ENCODE measurements at regions not wholly inside any gene's neighbourhood (a gene's known extent, or its start where the extent isn't known, plus 50 kb on each side); places are given as distances from the start of the nearest gene placed in this dataset.

DNA sequence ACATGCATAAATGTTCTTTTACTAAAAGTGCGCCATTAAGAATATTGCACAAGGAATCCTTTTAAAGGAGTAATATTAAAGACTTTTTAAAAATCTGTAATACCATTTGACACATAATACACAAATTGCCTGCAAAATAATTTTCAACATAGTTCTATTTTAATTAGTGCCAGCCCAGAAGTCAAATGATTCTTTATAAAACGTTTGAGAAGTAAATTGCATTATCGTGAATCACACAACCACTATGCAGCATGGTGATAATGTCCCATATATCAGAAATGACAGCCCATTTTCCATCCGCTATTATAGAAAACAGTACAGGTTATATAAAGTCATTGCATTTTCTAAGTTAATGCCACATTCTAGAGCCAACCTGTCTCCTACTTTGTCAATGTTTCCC is 324.0 kb downstream of the IPMK start:
- TF ChIP-seq, protein P1, sequence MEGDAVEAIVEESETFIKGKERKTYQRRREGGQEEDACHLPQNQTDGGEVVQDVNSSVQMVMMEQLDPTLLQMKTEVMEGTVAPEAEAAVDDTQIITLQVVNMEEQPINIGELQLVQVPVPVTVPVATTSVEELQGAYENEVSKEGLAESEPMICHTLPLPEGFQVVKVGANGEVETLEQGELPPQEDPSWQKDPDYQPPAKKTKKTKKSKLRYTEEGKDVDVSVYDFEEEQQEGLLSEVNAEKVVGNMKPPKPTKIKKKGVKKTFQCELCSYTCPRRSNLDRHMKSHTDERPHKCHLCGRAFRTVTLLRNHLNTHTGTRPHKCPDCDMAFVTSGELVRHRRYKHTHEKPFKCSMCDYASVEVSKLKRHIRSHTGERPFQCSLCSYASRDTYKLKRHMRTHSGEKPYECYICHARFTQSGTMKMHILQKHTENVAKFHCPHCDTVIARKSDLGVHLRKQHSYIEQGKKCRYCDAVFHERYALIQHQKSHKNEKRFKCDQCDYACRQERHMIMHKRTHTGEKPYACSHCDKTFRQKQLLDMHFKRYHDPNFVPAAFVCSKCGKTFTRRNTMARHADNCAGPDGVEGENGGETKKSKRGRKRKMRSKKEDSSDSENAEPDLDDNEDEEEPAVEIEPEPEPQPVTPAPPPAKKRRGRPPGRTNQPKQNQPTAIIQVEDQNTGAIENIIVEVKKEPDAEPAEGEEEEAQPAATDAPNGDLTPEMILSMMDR (IDR thresholded peaks at IDR 0.05; ENCODE audit: insufficient read depth, low read length): no peak
- no peak overlapping the region for H3K4me3 ChIP-seq (ENCODE audit: low read depth, low read length)
- DNase-seq (ENCODE audit: low read depth): no peak

DNA sequence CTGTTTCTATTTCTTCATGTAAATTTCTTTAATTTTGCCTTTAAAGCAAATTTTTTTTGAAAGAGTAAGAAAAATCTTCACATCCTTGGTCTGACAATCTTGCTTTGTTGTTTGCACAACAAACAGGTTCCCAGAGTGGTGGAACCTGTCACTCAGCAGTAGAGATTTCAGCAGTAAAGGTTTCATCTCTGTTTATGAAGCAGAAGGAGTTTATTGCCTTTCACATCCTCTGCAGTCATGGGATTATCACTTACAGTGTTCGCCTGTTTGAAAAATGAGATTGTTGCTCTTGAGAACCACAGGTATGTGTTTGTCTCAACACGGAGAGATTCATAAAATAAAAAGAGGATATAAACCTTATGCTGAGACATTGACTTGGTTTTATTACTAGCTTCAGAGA is 342.6 kb downstream of the IPMK start:
- no peak for DNase-seq (ENCODE audit: low read depth)
- TF ChIP-seq, protein P1 (IDR thresholded peaks at IDR 0.05; ENCODE audit: insufficient read depth, low read length): no peak
- no peak overlapping the region for H3K4me3 ChIP-seq (ENCODE audit: low read depth, low read length)

DNA sequence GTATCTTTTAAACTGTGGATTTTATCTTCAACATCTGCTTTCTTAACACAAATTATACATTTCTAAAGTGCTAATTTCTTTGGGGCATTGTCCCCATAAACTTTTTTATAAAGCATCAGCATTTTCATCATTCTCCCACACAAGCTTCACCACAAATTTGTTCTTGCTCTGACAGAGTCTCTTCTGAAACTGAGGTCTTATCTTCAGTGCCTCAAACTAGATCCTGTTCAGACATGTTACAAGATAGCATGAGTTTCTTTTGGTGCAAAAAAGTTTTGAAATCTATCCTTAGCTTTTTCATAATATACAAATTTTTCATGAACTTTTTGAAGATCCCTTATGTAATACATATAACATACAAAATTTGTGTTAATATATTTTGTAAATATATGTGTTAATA is 346.6 kb downstream of the IPMK start:
- no peak for DNase-seq (ENCODE audit: low read depth)
- no peak overlapping the region for H3K4me3 ChIP-seq (ENCODE audit: low read depth, low read length)
- TF ChIP-seq, protein P1 (IDR thresholded peaks at IDR 0.05; ENCODE audit: insufficient read depth, low read length): no peak

DNA sequence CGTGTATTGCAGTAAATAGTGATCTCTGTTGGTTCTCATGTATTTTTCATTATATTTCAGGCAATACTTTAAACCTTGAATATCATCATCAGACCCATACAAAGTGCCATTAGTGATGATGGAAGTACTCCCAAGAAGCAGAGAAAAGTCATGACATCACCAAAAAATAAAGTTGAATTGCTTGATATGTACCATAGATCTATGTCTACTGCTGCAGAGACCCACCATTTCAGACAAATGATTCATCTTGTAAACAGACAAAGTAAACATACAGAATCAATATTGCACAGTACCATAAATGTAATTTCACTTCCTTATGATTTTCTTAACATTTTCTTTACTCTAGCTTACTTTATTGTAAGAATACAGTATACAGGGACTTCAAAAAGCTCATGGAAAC is 347.8 kb downstream of the IPMK start:
- H3K4me3 ChIP-seq (ENCODE audit: low read depth, low read length): no peak overlapping the region
- DNase-seq (ENCODE audit: low read depth): no peak
- TF ChIP-seq, protein P1 (IDR thresholded peaks at IDR 0.05; ENCODE audit: insufficient read depth, low read length): no peak

DNA sequence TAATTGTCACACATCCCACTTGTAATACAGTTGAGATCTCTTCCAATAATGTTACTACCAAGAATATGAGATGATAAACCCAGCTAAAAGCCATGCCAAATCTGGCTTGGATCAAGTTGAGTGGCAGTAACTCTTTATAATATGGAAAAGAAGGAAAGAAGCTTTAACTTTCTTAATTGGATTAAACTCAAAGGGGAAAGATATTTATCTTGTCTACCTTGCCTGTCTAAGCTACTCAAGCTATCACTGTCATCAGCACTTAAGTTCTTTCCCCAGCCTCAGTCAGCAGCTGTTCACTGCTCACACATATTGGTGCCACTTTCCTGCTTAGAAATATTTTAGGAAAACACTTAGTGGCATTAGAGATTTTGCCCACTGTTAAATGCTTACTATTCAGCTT is 350.7 kb downstream of the IPMK start:
- H3K4me3 ChIP-seq (ENCODE audit: low read depth, low read length): no peak overlapping the region
- no peak for DNase-seq (ENCODE audit: low read depth)
- TF ChIP-seq, protein P1 (IDR thresholded peaks at IDR 0.05; ENCODE audit: insufficient read depth, low read length): no peak

DNA sequence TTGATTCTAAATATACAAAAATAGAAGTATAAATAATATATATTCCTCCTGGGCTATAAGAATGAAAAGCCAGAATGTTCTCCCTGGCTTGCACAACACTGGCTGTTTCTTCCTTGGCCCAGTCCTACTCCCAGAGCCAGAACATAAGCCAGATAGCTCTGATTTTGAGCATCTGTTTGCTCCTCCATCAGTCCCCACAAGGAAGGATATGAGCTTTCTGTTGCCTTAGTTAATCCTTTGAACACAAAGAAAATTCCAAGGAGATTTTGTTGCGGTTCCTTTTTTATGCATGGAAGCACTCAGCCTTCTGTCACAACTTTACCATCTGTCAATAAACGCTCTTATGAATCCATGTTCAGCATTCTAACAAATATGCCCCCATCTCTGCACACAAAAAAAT is 361.8 kb downstream of the IPMK start:
- TF ChIP-seq, protein P1 (IDR thresholded peaks at IDR 0.05; ENCODE audit: insufficient read depth, low read length): no peak
- H3K4me3 ChIP-seq (ENCODE audit: low read depth, low read length): no peak overlapping the region
- no peak for DNase-seq (ENCODE audit: low read depth)

DNA sequence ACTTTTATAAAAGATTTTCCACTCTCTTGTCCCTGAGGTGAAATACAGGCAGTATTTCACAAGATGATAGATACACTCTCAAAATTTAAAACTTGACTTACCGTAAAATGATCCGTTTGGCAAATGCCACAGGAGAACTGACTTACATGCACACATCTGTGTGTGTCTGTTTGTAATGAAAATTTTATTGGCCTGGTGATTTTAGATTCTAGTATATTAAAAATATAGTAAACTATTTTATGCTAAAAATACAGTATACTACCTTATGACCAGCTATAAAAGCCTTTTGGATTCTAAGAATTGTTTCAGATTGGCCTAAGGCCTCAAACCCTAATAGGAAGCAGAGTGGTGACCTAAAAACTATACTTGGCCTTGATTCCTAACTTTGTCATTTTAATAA is 362.7 kb downstream of the IPMK start:
- no peak for DNase-seq (ENCODE audit: low read depth)
- TF ChIP-seq, protein P1 (IDR thresholded peaks at IDR 0.05; ENCODE audit: insufficient read depth, low read length): no peak

More for the DNA sequence above, 362.7 kb downstream of the IPMK start:
- no peak overlapping the region for H3K4me3 ChIP-seq (ENCODE audit: low read depth, low read length)

Data from fibroblast of the aortic adventitia (primary cell).